ENCODE measurements at regions not wholly inside any gene's neighbourhood (a gene's known extent, or its start where the extent isn't known, plus 50 kb on each side); places are given as distances from the start of the nearest gene placed in this dataset.

- no peak overlapping the region for H3K4me3 ChIP-seq (ENCODE audit: low read depth, low read length)
- no peak for DNase-seq (ENCODE audit: low read depth)
- TF ChIP-seq CTCF (IDR thresholded peaks at IDR 0.05; ENCODE audit: low read depth, low read length, missing control alignments): no peak
Observed at GRCh38 chr1:216778737-216779136, 55.5 kb upstream of the ESRRG start.

GRCh38 chr1:216777148-216777547, 53.9 kb upstream of the ESRRG start:
- no peak overlapping the region for H3K4me3 ChIP-seq (ENCODE audit: low read depth, low read length)
- DNase-seq (ENCODE audit: low read depth): no peak
- no peak for TF ChIP-seq CTCF (IDR thresholded peaks at IDR 0.05; ENCODE audit: low read depth, low read length, missing control alignments)

Data from GM12864 (cell line).